WTC11 (cell line): ENCODE measurements at regions not wholly inside any gene's neighbourhood (a gene's known extent, or its start where the extent isn't known, plus 50 kb on each side); places are given as distances from the start of the nearest gene placed in this dataset.

Source experiments
- ATAC-seq: fragments of 200-7000 bp; cut with Tn5 transposase; 2 replicates; pipeline ENCODE4 v1.10.0; 2021; ENCODE audit warnings: mild to moderate bottlenecking, moderate library complexity
- CTCF ChIA-PET: fragments of 300-600 bp; sonication (Branson Sonifier 250); formaldehyde crosslinking; loops from one replicate; lab custom pipeline; 2021; ENCODE audit warnings: antibody characterized with exemption; lab: Charles Lee
- POLR2A ChIA-PET: fragments of 350-600 bp; sonication (Branson Sonifier 250); formaldehyde crosslinking; loops from one replicate; lab custom pipeline; 2021; ENCODE audit warnings: antibody characterized with exemption; lab: Charles Lee
- DNase-seq: peaks from one replicate; pipeline ENCODE4 v3.0.0; 2021; ENCODE audit warnings: low spot score
- H3K27ac Mint-ChIP-seq: 2 replicates; pipeline ENCODE4 v1.8.0; 2021; ENCODE audit warnings: mixed read lengths
- H3K27me3 Mint-ChIP-seq: 2 replicates; pipeline ENCODE4 v1.8.0; 2021; ENCODE audit warnings: low read depth, mild to moderate bottlenecking, moderate library complexity, mixed read lengths
- H3K36me3 Mint-ChIP-seq: 2 replicates; pipeline ENCODE4 v1.8.0; 2021; ENCODE audit warnings: mixed read lengths
- H3K4me1 Mint-ChIP-seq: 2 replicates; pipeline ENCODE4 v1.8.0; 2022; ENCODE audit warnings: mixed read lengths
- H3K4me3 Mint-ChIP-seq: 2 replicates; pipeline ENCODE4 v1.8.0; 2021; ENCODE audit warnings: mild to moderate bottlenecking, moderate library complexity, mixed read lengths
- H3K9me3 Mint-ChIP-seq: 2 replicates; pipeline ENCODE4 v1.8.0; 2021; ENCODE audit warnings: mixed read lengths
- ARID4B ChIP-seq: sonication (generic); formaldehyde crosslinking; IDR thresholded peaks from 2 replicates; pipeline ENCODE4 v1.8.0; 2023; ENCODE audit warnings: missing genetic modification reagents, mild to moderate bottlenecking, borderline replicate concordance
- ATF1 ChIP-seq: sonication (generic); formaldehyde crosslinking; IDR thresholded peaks from 2 replicates; pipeline ENCODE4 v1.8.1; 2023; ENCODE audit warnings: mild to moderate bottlenecking, moderate library complexity, missing genetic modification reagents
- CBFB ChIP-seq: sonication (generic); formaldehyde crosslinking; IDR thresholded peaks from 2 replicates; pipeline ENCODE4 v1.8.1; 2022; ENCODE audit warnings: mild to moderate bottlenecking, low read depth, missing genetic modification reagents
- CTCF ChIP-seq: fragments of 200-600 bp; IDR thresholded peaks from 2 replicates; pipeline ENCODE4 v1.8.0; 2022; ENCODE audit warnings: antibody characterized with exemption
- ELF4 ChIP-seq: sonication (generic); formaldehyde crosslinking; IDR thresholded peaks from 2 replicates; pipeline ENCODE4 v1.8.1; 2022; ENCODE audit warnings: low read depth, mild to moderate bottlenecking, moderate library complexity, missing genetic modification reagents
- ETV6 ChIP-seq: sonication (generic); formaldehyde crosslinking; IDR thresholded peaks from 2 replicates; pipeline ENCODE4 v1.8.1; 2022; ENCODE audit warnings: mild to moderate bottlenecking, missing genetic modification reagents
- GTF2I ChIP-seq: fragments of 250-450 bp; sonication (Bioruptor Pico); conservative IDR thresholded peaks from 2 replicates; pipeline ENCODE4 v1.4.0; 2021; ENCODE audit warnings: mild to moderate bottlenecking
- NR2C2 ChIP-seq: sonication (generic); formaldehyde crosslinking; IDR thresholded peaks from 2 replicates; pipeline ENCODE4 v1.8.0; 2022; ENCODE audit warnings: mild to moderate bottlenecking, missing genetic modification reagents
- TCF7 ChIP-seq: sonication (generic); formaldehyde crosslinking; IDR thresholded peaks from 2 replicates; pipeline ENCODE4 v1.8.0; 2022; ENCODE audit warnings: mild to moderate bottlenecking, low read depth, missing genetic modification reagents, moderate library complexity
- USF1 ChIP-seq: sonication (generic); formaldehyde crosslinking; IDR thresholded peaks from 2 replicates; pipeline ENCODE4 v1.8.0; 2022; ENCODE audit warnings: mild to moderate bottlenecking, missing genetic modification reagents
- ZNF121 ChIP-seq: sonication (generic); formaldehyde crosslinking; IDR thresholded peaks from 2 replicates; pipeline ENCODE4 v1.8.0; 2023; ENCODE audit warnings: missing genetic modification reagents
- ZNF512 ChIP-seq: sonication (generic); formaldehyde crosslinking; IDR thresholded peaks from 2 replicates; pipeline ENCODE4 v1.8.1; 2022; ENCODE audit warnings: missing genetic modification reagents, borderline replicate concordance
- TF ChIP-seq, protein P1 (sequence below): sonication (generic); formaldehyde crosslinking; IDR thresholded peaks from 2 replicates; pipeline ENCODE4 v1.8.1; 2023; ENCODE audit warnings: mild to moderate bottlenecking, missing genetic modification reagents
- TF ChIP-seq, protein P2 (sequence below): sonication (generic); formaldehyde crosslinking; IDR thresholded peaks from 2 replicates; pipeline ENCODE4 v1.8.0; 2022; ENCODE audit warnings: mild to moderate bottlenecking, missing genetic modification reagents
- TF ChIP-seq, protein P3 (sequence below): fragments of 250-450 bp; sonication (Bioruptor Pico); IDR thresholded peaks from 2 replicates; pipeline ENCODE4 v2.1.2; 2022; ENCODE audit warnings: mild to moderate bottlenecking, moderate library complexity
- TF ChIP-seq, protein P4 (sequence below): sonication (generic); formaldehyde crosslinking; IDR thresholded peaks from 2 replicates; pipeline ENCODE4 v1.8.1; 2023; ENCODE audit warnings: mild to moderate bottlenecking, missing genetic modification reagents, moderate library complexity
- TF ChIP-seq, protein P5 (sequence below): sonication (generic); formaldehyde crosslinking; IDR thresholded peaks from 2 replicates; pipeline ENCODE4 v1.8.0; 2022; ENCODE audit warnings: mild to moderate bottlenecking, missing genetic modification reagents

- TF ChIP-seq USF1 (CRISPR knock-in tag), result no peak
Observed at GRCh38 chr3:194931347-194931746, 245.7 kb downstream of the FAM43A start (continued).

GRCh38 chr3:194931865-194932264 lies 246.2 kb downstream of the FAM43A start:
- CTCF ChIA-PET, result interaction anchor here (0.8 kb wide), 1 partner anchor 14 kb away, joined by 3 read pairs; no protein-coding TSS in a partner anchor
- POLR2A ChIA-PET, result no interaction called here
- ATAC-seq, result no peak

GRCh38 chr3:194933465-194933864 lies 247.8 kb downstream of the FAM43A start:
- 0 out of 2 replicates have a peak, but pooled peaks cover 4% of the 10 kb centered on the region for H3K4me1 Mint-ChIP-seq
- DNase-seq (no peak), ATAC-seq (no peak)
- no peak overlapping the region for H3K4me3 Mint-ChIP-seq
- no peak overlapping the region for H3K27ac Mint-ChIP-seq
- ChIA-PET POLR2A (no interaction called here), CTCF (interaction anchor here (0.7 to 1.3 kb wide), 5 partner anchors 164 to 280 kb away, joined by 3 to 4 read pairs (median 3); no protein-coding TSS in a partner anchor)
- H3K36me3 Mint-ChIP-seq, result peaks cover 16% of the 10 kb centered on the region
- H3K27me3 Mint-ChIP-seq, result peaks cover 4% of the 10 kb centered on the region
- peaks cover 39% of the 10 kb centered on the region for H3K9me3 Mint-ChIP-seq
- TF ChIP-seq, protein P1, sequence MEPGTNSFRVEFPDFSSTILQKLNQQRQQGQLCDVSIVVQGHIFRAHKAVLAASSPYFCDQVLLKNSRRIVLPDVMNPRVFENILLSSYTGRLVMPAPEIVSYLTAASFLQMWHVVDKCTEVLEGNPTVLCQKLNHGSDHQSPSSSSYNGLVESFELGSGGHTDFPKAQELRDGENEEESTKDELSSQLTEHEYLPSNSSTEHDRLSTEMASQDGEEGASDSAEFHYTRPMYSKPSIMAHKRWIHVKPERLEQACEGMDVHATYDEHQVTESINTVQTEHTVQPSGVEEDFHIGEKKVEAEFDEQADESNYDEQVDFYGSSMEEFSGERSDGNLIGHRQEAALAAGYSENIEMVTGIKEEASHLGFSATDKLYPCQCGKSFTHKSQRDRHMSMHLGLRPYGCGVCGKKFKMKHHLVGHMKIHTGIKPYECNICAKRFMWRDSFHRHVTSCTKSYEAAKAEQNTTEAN (CRISPR knock-in tag), result no peak
- TF ChIP-seq ZNF512 (CRISPR knock-in tag) (no peak), ARID4B (no peak), ELF4 (CRISPR knock-in tag) (no peak), ATF1 (no peak), GTF2I (no peak), CTCF (no peak), NR2C2 (CRISPR knock-in tag) (no peak), CBFB (CRISPR knock-in tag) (no peak)

More at GRCh38 chr3:194931865-194932264, 246.2 kb downstream of the FAM43A start:
- Mint-ChIP-seq H3K9me3 (peaks cover 35% of the 10 kb centered on the region), H3K4me1 (0 out of 2 replicates have a peak, but pooled peaks cover 4% of the 10 kb centered on the region), H3K27ac (no peak overlapping the region), H3K4me3 (no peak overlapping the region), H3K27me3 (peaks cover 4% of the 10 kb centered on the region), H3K36me3 (peaks cover 16% of the 10 kb centered on the region)
- DNase-seq, result no peak
- TF ChIP-seq, protein P2, sequence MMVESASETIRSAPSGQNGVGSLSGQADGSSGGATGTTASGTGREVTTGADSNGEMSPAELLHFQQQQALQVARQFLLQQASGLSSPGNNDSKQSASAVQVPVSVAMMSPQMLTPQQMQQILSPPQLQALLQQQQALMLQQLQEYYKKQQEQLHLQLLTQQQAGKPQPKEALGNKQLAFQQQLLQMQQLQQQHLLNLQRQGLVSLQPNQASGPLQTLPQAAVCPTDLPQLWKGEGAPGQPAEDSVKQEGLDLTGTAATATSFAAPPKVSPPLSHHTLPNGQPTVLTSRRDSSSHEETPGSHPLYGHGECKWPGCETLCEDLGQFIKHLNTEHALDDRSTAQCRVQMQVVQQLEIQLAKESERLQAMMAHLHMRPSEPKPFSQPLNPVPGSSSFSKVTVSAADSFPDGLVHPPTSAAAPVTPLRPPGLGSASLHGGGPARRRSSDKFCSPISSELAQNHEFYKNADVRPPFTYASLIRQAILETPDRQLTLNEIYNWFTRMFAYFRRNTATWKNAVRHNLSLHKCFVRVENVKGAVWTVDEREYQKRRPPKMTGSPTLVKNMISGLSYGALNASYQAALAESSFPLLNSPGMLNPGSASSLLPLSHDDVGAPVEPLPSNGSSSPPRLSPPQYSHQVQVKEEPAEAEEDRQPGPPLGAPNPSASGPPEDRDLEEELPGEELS (CRISPR knock-in tag), result no peak
- TF ChIP-seq TCF7 (CRISPR knock-in tag) (no peak), ZNF121 (no peak), ETV6 (CRISPR knock-in tag) (no peak)
- TF ChIP-seq, protein P3, sequence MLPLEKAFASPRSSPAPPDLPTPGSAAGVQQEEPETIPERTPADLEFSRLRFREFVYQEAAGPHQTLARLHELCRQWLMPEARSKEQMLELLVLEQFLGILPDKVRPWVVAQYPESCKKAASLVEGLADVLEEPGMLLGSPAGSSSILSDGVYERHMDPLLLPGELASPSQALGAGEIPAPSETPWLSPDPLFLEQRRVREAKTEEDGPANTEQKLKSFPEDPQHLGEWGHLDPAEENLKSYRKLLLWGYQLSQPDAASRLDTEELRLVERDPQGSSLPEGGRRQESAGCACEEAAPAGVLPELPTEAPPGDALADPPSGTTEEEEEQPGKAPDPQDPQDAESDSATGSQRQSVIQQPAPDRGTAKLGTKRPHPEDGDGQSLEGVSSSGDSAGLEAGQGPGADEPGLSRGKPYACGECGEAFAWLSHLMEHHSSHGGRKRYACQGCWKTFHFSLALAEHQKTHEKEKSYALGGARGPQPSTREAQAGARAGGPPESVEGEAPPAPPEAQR (CRISPR knock-in tag), result no peak
- TF ChIP-seq, protein P4, sequence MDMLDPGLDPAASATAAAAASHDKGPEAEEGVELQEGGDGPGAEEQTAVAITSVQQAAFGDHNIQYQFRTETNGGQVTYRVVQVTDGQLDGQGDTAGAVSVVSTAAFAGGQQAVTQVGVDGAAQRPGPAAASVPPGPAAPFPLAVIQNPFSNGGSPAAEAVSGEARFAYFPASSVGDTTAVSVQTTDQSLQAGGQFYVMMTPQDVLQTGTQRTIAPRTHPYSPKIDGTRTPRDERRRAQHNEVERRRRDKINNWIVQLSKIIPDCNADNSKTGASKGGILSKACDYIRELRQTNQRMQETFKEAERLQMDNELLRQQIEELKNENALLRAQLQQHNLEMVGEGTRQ, result no peak
- TF ChIP-seq, protein P5, sequence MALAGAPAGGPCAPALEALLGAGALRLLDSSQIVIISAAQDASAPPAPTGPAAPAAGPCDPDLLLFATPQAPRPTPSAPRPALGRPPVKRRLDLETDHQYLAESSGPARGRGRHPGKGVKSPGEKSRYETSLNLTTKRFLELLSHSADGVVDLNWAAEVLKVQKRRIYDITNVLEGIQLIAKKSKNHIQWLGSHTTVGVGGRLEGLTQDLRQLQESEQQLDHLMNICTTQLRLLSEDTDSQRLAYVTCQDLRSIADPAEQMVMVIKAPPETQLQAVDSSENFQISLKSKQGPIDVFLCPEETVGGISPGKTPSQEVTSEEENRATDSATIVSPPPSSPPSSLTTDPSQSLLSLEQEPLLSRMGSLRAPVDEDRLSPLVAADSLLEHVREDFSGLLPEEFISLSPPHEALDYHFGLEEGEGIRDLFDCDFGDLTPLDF (CRISPR knock-in tag), result no peak
